ENCODE measurements at regions not wholly inside any gene's neighbourhood (a gene's known extent, or its start where the extent isn't known, plus 50 kb on each side); places are given as distances from the start of the nearest gene placed in this dataset.

GRCh38 chr10:42491001-42491592 lies 147.3 kb downstream of the ZNF33B start:
- in situ Hi-C loops (cut with MboI; ENCODE audit: low sequenced_read_pairs, unreplicated experiment) = no loop called here

GRCh38 chr10:42490368-42490767 lies 148.0 kb downstream of the ZNF33B start:
- DNase-seq (ENCODE audit: low spot score) = no peak

More at GRCh38 chr10:42491001-42491592, 147.3 kb downstream of the ZNF33B start:
- no peak for DNase-seq (ENCODE audit: low spot score)
- TF ChIP-seq CTCF (IDR thresholded peaks at IDR 0.05; ENCODE audit: borderline replicate concordance, control extremely low read depth, extremely low read depth, insufficient read depth, missing control alignments) = no peak

GRCh38 chr10:42488416-42488815 lies 150.0 kb downstream of the ZNF33B start:
- in situ Hi-C loops (cut with MboI; ENCODE audit: low sequenced_read_pairs, unreplicated experiment) = no loop called here
- DNase-seq (ENCODE audit: low spot score) = no peak
- TF ChIP-seq CTCF (IDR thresholded peaks at IDR 0.05; ENCODE audit: borderline replicate concordance, control extremely low read depth, extremely low read depth, insufficient read depth, missing control alignments) = no peak

More at GRCh38 chr10:42490368-42490767, 148.0 kb downstream of the ZNF33B start:
- in situ Hi-C loops (cut with MboI; ENCODE audit: low sequenced_read_pairs, unreplicated experiment) = no loop called here
- TF ChIP-seq CTCF (IDR thresholded peaks at IDR 0.05; ENCODE audit: borderline replicate concordance, control extremely low read depth, extremely low read depth, insufficient read depth, missing control alignments) = no peak

- in situ Hi-C loops (cut with MboI; ENCODE audit: low sequenced_read_pairs, unreplicated experiment) = no loop called here
- no peak for TF ChIP-seq CTCF (IDR thresholded peaks at IDR 0.05; ENCODE audit: borderline replicate concordance, control extremely low read depth, extremely low read depth, insufficient read depth, missing control alignments)
- DNase-seq (ENCODE audit: low spot score) = no peak
Observed at GRCh38 chr10:42482411-42482810, 156.0 kb downstream of the ZNF33B start.

GRCh38 chr10:42479057-42479456 lies 159.3 kb downstream of the ZNF33B start:
- TF ChIP-seq CTCF (IDR thresholded peaks at IDR 0.05; ENCODE audit: borderline replicate concordance, control extremely low read depth, extremely low read depth, insufficient read depth, missing control alignments) = no peak
- no peak for DNase-seq (ENCODE audit: low spot score)
- in situ Hi-C loops (cut with MboI; ENCODE audit: low sequenced_read_pairs, unreplicated experiment) = no loop called here

GRCh38 chr10:42477170-42477569 lies 161.2 kb downstream of the ZNF33B start:
- TF ChIP-seq CTCF (IDR thresholded peaks at IDR 0.05; ENCODE audit: borderline replicate concordance, control extremely low read depth, extremely low read depth, insufficient read depth, missing control alignments) = no peak
- no peak for DNase-seq (ENCODE audit: low spot score)
- in situ Hi-C loops (cut with MboI; ENCODE audit: low sequenced_read_pairs, unreplicated experiment) = no loop called here
